ENCODE measurements at regions not wholly inside any gene's neighbourhood (a gene's known extent, or its start where the extent isn't known, plus 50 kb on each side); places are given as distances from the start of the nearest gene placed in this dataset.

- TF ChIP-seq CTCF (IDR thresholded peaks at IDR 0.05), result no peak
- no peak for TF ChIP-seq POLR2A (IDR thresholded peaks at IDR 0.05; ENCODE audit: low read depth)
Measured at GRCh38 chr5:56478062-56478461, 244.9 kb upstream of the ANKRD55 start.
